ENCODE measurements at regions not wholly inside any gene's neighbourhood (a gene's known extent, or its start where the extent isn't known, plus 50 kb on each side); places are given as distances from the start of the nearest gene placed in this dataset.
A peak's percentile ranks its signal among the peaks of the same experiment; 100 is the strongest.

DNA sequence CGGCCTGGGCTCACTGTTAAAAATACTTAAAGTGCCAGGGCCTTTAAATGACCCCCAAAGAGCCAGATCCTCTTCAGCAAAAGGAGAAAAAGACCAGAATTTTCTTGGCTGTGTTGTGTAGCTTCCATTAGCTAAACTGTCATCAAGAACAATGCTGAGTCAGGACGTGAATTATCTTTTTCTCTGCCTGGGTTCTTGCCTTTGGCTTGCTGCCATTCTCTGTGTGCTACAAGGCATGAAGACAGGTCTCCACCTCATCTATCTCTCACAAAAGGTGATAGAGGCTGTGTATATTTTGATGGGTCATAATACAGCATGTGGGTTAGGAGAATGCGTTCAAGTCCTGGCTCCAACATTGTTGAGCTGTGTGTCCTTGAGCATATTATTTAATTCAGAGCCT is 52.4 kb upstream of the SELENOK start:
- peak; percentile 30 for DNase-seq

DNA sequence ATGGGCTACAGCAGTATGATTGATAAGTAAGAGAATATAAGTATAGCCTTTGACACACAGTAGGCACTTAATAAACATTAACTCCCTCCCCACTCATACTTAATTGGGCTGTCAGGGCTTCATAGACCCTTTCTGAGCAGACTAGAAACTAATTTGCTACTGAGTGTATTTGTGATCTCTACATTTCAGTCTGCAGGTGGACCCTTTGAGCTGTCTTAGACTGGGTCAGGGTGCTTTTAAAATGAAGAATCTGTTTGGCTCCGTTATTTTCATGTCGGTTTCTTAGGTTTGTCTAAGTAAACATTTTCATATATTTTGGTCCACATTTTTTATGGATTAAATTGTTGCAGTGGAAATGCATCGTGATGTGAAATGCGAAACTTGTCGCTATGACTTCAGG is 50.3 kb upstream of the SELENOK start:
- no peak for DNase-seq

All from hematopoietic multipotent progenitor cell treated with erythropoietin and hydrocortisone succinate and interleukin-3 and kit ligand, for 4 days (in vitro differentiated cells).